ENCODE measurements at regions not wholly inside any gene's neighbourhood (a gene's known extent, or its start where the extent isn't known, plus 50 kb on each side); places are given as distances from the start of the nearest gene placed in this dataset.

DNA sequence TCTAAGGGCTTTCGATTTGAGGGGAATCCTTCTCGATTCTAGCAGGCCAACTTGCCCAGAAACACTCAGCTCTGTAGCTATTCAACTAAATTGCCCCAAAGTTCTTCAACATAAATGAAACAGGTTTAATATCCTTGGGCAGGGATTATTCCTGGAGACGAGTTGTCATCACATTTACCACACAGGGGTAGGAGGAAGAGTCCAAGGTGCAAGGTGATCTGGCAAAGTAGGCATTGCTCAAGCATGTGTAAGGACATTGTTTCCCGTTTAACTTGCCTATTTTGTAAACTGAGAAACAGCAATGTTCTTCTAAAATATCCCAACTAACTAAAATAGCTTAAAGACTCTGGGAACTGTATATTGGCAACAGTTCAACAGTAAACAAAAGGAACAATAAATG lies 814.3 kb downstream of the BCL11A start:
- Mint-ChIP-seq H3K27me3 (ENCODE audit: insufficient read depth) (no peaks in the 10 kb centered on the region), H3K36me3 (ENCODE audit: low read depth) (no peaks in the 10 kb centered on the region), H3K4me3 (no peak overlapping the region), H3K9me3 (peaks cover 14% of the 10 kb centered on the region), H3K27ac (no peak overlapping the region), H3K4me1 (ENCODE audit: low read depth) (no peaks in the 10 kb centered on the region)
- DNase-seq, result no peak
- TF ChIP-seq, protein P1, sequence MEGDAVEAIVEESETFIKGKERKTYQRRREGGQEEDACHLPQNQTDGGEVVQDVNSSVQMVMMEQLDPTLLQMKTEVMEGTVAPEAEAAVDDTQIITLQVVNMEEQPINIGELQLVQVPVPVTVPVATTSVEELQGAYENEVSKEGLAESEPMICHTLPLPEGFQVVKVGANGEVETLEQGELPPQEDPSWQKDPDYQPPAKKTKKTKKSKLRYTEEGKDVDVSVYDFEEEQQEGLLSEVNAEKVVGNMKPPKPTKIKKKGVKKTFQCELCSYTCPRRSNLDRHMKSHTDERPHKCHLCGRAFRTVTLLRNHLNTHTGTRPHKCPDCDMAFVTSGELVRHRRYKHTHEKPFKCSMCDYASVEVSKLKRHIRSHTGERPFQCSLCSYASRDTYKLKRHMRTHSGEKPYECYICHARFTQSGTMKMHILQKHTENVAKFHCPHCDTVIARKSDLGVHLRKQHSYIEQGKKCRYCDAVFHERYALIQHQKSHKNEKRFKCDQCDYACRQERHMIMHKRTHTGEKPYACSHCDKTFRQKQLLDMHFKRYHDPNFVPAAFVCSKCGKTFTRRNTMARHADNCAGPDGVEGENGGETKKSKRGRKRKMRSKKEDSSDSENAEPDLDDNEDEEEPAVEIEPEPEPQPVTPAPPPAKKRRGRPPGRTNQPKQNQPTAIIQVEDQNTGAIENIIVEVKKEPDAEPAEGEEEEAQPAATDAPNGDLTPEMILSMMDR (IDR thresholded peaks at IDR 0.05), result no peak

DNA sequence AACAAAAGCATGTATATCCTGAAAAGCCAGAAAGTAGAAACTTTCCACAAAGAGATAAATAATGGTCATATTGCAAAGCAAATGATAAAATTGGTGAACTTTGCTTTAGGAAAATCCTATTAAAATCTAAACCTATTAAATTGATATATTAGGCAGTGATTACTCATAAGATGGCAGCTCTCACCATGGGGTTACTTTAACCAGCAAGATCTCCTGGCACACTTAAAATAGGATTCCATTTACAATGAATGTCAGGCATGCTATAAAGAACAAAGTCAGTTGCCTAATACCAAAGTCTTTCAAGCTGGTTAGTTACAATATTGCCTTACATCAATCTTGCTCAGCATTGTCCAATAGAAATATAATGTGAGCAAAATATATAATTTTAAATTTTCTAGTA lies 816.2 kb downstream of the BCL11A start:
- no peak overlapping the region for H3K27ac Mint-ChIP-seq
- H3K9me3 Mint-ChIP-seq, result peaks cover 18% of the 10 kb centered on the region
- TF ChIP-seq, protein P1 (IDR thresholded peaks at IDR 0.05), result no peak
- H3K27me3 Mint-ChIP-seq (ENCODE audit: insufficient read depth), result no peaks in the 10 kb centered on the region
- H3K36me3 Mint-ChIP-seq (ENCODE audit: low read depth), result no peaks in the 10 kb centered on the region
- H3K4me1 Mint-ChIP-seq (ENCODE audit: low read depth), result no peaks in the 10 kb centered on the region
- no peak overlapping the region for H3K4me3 Mint-ChIP-seq
- DNase-seq, result no peak

DNA sequence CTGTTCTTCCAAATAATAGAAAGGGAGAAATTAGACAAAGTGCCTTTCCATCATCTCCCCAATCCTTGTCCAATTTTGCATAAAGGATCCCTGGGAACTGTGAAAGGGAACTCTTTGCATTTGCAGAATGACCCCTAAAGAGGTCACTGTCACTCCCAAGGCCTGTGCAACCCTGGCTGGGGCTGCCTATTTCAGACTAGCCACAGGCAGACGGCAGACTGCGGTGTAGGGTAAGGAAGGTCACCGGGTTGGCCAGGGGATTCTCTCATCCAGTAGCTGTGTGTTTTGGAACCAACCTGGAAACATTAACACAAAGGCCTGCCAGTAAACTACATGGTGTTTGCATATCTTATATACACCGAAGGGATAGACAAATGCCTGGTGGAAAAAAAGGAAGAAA lies 818.7 kb downstream of the BCL11A start:
- Mint-ChIP-seq H3K36me3 (ENCODE audit: low read depth) (no peaks in the 10 kb centered on the region), H3K4me1 (ENCODE audit: low read depth) (no peaks in the 10 kb centered on the region), H3K27ac (no peak overlapping the region), H3K9me3 (peaks cover 26% of the 10 kb centered on the region), H3K27me3 (ENCODE audit: insufficient read depth) (no peaks in the 10 kb centered on the region), H3K4me3 (no peak overlapping the region)
- DNase-seq, result no peak
- TF ChIP-seq, protein P1 (IDR thresholded peaks at IDR 0.05), result no peak

DNA sequence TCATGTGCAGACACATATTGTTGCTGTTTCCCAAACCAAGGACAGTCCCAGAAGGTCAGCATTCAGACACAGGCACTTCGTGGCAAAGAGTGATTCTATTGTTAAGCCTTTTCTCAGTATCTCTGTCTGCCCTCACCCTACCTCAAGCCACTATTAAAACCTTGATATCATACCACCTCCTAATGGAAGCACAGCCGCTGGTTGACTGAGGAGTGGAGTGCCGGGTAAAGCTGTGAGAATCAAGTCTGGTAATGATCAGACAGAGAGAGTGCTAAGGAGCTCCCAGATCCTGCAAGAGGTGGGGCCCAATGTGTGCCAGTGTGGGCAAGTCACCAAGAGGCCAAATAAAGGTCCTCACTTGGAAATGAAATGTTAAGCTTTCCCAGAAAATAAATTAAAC lies 819.5 kb downstream of the BCL11A start:
- no peaks in the 10 kb centered on the region for H3K36me3 Mint-ChIP-seq (ENCODE audit: low read depth)
- no peak for DNase-seq
- TF ChIP-seq, protein P1 (IDR thresholded peaks at IDR 0.05), result no peak

DNA sequence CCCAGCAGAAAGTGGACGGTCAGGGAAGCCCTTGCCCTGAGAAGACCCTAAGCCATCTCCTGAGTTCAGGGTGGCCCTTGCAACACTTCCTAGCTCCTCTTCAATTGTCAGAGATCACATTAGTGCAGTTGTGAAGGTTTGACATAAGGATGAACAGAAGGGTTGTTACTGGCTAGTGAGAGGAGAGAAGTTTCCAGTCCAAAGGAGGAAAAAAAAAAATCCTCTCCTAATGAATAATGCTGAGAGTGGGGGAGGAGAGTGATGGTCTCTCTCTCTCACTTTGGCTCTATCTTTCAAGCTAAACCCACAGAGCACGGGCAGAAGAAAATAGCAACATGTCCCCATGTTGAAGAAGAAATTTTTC lies 819.9 kb downstream of the BCL11A start:
- DNase-seq, result no peak
- Mint-ChIP-seq H3K27ac (no peak overlapping the region), H3K27me3 (ENCODE audit: insufficient read depth) (no peaks in the 10 kb centered on the region), H3K4me3 (no peak overlapping the region), H3K9me3 (peaks cover 28% of the 10 kb centered on the region), H3K36me3 (ENCODE audit: low read depth) (no peaks in the 10 kb centered on the region), H3K4me1 (ENCODE audit: low read depth) (no peaks in the 10 kb centered on the region)
- TF ChIP-seq, protein P1 (IDR thresholded peaks at IDR 0.05), result no peak

More for the DNA sequence above, 819.5 kb downstream of the BCL11A start:
- H3K27ac Mint-ChIP-seq, result no peak overlapping the region
- H3K4me1 Mint-ChIP-seq (ENCODE audit: low read depth), result no peaks in the 10 kb centered on the region
- H3K9me3 Mint-ChIP-seq, result peaks cover 28% of the 10 kb centered on the region
- H3K4me3 Mint-ChIP-seq, result no peak overlapping the region
- no peaks in the 10 kb centered on the region for H3K27me3 Mint-ChIP-seq (ENCODE audit: insufficient read depth)

Measured in HFFc6 (cell line).